Esophagus muscularis mucosa (tissue), 4 donors: ENCODE measurements at regions not wholly inside any gene's neighbourhood (a gene's known extent, or its start where the extent isn't known, plus 50 kb on each side); places are given as distances from the start of the nearest gene placed in this dataset.
"Not testable (repeated sequence)": the region's sequence is repeated elsewhere in the genome, so short reads cannot be mapped to it uniquely, and the experiment has no call there.

Source experiments
- DNase-seq: peaks from one replicate; pipeline ENCODE4 v3.0.0-alpha.2; 2017; ENCODE audit errors: extremely low spot score
- H3K27ac ChIP-seq, 4 donors: fragments of 200-600 bp; sonication (generic); replicated peaks in 1 of 4; 1 replicate in 3 of 4; 2 replicates in 1 of 4; pipeline ENCODE4 v1.5.1; 2016 to 2019; ENCODE audit warnings: mild to moderate bottlenecking in 1 of 4
- H3K27me3 ChIP-seq, 4 donors: fragments of 200-600 bp; sonication (generic); one replicate each; pipeline versions ENCODE4 v1.5.1 to v1.6.0; 2016 to 2019
- H3K36me3 ChIP-seq, 4 donors: fragments of 200-600 bp; sonication (generic); one replicate each; pipeline ENCODE4 v1.5.1; 2016 to 2019
- H3K4me1 ChIP-seq, 4 donors: fragments of 200-600 bp; sonication (generic); one replicate each; pipeline ENCODE4 v1.5.1; 2016 to 2019
- H3K4me3 ChIP-seq, 4 donors: fragments of 200-600 bp; sonication (generic); 1 replicate in 2 of 4; 2 replicates in 2 of 4; pipeline ENCODE4 v1.5.1; 2016 to 2019; ENCODE audit warnings: mild to moderate bottlenecking in 4 of 4, moderate library complexity in 1 of 4
- H3K9me3 ChIP-seq, 4 donors: fragments of 200-600 bp; sonication (generic); 1 replicate in 3 of 4; 2 replicates in 1 of 4; pipeline ENCODE4 v1.5.1; 2016 to 2019
- CTCF ChIP-seq, 3 experiments: fragments of 200-600 bp in 2 of 3; fragments of 450-650 bp in 1 of 3; sonication (generic) in 2 of 3; IDR thresholded peaks; one replicate each; pipeline ENCODE4 v1.5.1; 2017 to 2019; ENCODE audit warnings: antibody characterized with exemption in 3 of 3, mild to moderate bottlenecking in 2 of 3, moderate library complexity in 1 of 3
- EP300 ChIP-seq: sonication (generic); formaldehyde crosslinking; IDR thresholded peaks from one replicate; pipeline ENCODE4 v1.6.1; 2017; ENCODE audit warnings: antibody characterized with exemption
- POLR2A ChIP-seq: fragments of 450-650 bp; IDR thresholded peaks from one replicate; pipeline ENCODE4 v1.6.1; 2017; ENCODE audit warnings: antibody characterized with exemption, moderate library complexity, mild to moderate bottlenecking, low read depth
- POLR2AphosphoS5 ChIP-seq, 2 donors: sonication (generic); formaldehyde crosslinking; IDR thresholded peaks; one replicate each; pipeline ENCODE4 v1.6.1; 2017; ENCODE audit warnings: antibody characterized with exemption in 2 of 2
- WGBS: methylation state at CpG from one replicate; pipeline ENCODE4 v1.1.5; 2018; 5-methylcytosine and 5-hydroxymethylcytosine counted together
- intact Hi-C: fragments of 100-400 bp; cut with DNase I; formaldehyde crosslinking; loops from one replicate; pipeline ENCODE4 v1.15.1; 2023

DNA sequence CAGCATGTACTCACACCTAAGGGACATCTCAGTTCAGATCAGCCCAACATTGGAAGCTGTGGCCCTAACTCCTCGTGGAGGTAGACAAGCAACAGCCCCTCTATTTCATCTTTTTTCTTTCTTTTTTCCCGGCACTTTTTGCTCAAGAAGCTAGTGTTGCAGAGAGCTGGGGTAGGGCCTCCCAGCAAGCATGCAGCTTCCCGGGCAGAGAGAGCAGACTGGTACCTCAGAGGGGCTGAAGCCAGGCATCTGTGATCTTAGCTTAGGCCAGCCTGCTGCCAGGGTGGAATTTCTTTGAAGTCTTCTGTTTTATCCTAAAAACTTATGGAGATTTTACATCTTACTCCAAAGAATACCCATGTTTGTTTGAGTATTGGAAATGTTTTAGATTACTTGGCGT, 195.4 kb downstream of the C16orf95 start:
- DNase-seq: no peak
- peaks cover 0 to 7% (median 6%) of the 10 kb centered on the region in 4 donors for H3K4me1 ChIP-seq

DNA sequence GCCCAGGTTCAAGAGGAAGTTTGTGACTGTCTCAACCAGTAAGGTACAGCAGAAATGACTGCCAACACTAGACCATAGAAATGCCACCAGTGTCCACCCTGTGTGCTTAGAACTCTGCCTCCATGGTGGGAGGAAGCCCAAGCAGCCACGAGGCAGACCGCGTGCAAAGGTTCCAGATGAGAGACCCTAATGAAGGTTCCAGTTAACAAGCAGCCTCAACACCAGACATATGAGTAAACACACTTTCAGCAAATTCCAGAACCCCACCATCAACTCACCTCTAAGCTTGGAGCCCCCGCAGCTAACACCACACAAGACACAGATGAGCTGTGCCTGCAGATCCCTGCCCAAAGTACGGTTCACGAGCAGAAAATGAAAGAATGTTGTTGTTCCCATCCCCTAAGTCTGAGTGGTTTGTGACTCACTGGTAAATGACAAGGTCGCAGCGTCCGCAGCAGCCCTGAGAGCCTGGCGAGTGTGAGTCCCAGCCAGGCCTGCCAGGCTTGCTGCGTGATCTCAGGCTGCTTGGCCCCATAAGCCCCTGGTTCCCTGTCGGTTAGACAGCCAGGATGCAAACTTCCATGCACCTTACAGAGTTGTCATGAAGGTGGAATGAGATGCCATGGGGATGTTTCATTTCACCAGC, 193.7 kb downstream of the C16orf95 start:
- Histone ChIP-seq H3K27ac (no peak overlapping the region), H3K36me3 (no peaks in the 10 kb centered on the region), H3K9me3 (peaks cover 0 to 9% (median 4%) of the 10 kb centered on the region in 4 donors), H3K4me3 (no peak overlapping the region), H3K27me3 (peaks cover 0 to 59% (median 0%) of the 10 kb centered on the region in 4 donors), H3K4me1 (peaks cover 0 to 18% (median 17%) of the 10 kb centered on the region in 4 donors)
- no peak for DNase-seq
- TF ChIP-seq CTCF (IDR thresholded peaks at IDR 0.05) (no peak), POLR2A (no peak), POLR2AphosphoS5 (IDR thresholded peaks at IDR 0.05) (no peak), EP300 (no peak)
- WGBS: 95% methylated on average over 6 of the region's 12 CpGs
- intact Hi-C loops: no loop called here

More for the DNA sequence above, 195.4 kb downstream of the C16orf95 start:
- intact Hi-C loops: no loop called here
- Histone ChIP-seq H3K4me3 (no peak overlapping the region), H3K27me3 (peaks cover 0 to 55% (median 0%) of the 10 kb centered on the region in 4 donors), H3K36me3 (no peaks in the 10 kb centered on the region), H3K27ac (no peak overlapping the region), H3K9me3 (peaks cover 0 to 9% (median 4%) of the 10 kb centered on the region in 4 donors)
- WGBS: 73% methylated on average over 4 of the region's 4 CpGs
- TF ChIP-seq POLR2AphosphoS5 (IDR thresholded peaks at IDR 0.05) (no peak), CTCF (IDR thresholded peaks at IDR 0.05) (no peak), POLR2A (no peak)

DNA sequence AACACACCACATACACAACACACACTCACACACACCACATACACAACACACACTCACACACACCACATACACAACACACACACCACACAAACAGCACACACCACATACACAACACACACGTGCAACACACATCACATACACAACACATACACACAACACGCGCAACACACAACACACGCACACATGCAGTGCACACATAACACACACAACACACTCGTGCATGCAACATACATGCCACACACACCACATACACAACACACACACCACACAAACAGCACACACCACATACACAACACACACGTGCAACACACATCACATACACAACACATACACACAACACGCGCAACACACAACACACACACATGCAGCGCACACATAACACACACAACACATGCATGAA, 192.8 kb downstream of the C16orf95 start:
- peaks cover 0 to 18% (median 17%) of the 10 kb centered on the region in 4 donors for H3K4me1 ChIP-seq
- DNase-seq, intact Hi-C loops, H3K36me3 ChIP-seq, H3K27ac ChIP-seq, H3K4me3 ChIP-seq: not testable (repeated sequence)
- whole genome bisulfite sequencing: 91% methylated on average over 9 of the region's 9 CpGs
- H3K27me3 ChIP-seq: peaks cover 0 to 62% (median 0%) of the 10 kb centered on the region in 4 donors
- H3K9me3 ChIP-seq: peaks cover 0 to 18% (median 4%) of the 10 kb centered on the region in 4 donors

DNA sequence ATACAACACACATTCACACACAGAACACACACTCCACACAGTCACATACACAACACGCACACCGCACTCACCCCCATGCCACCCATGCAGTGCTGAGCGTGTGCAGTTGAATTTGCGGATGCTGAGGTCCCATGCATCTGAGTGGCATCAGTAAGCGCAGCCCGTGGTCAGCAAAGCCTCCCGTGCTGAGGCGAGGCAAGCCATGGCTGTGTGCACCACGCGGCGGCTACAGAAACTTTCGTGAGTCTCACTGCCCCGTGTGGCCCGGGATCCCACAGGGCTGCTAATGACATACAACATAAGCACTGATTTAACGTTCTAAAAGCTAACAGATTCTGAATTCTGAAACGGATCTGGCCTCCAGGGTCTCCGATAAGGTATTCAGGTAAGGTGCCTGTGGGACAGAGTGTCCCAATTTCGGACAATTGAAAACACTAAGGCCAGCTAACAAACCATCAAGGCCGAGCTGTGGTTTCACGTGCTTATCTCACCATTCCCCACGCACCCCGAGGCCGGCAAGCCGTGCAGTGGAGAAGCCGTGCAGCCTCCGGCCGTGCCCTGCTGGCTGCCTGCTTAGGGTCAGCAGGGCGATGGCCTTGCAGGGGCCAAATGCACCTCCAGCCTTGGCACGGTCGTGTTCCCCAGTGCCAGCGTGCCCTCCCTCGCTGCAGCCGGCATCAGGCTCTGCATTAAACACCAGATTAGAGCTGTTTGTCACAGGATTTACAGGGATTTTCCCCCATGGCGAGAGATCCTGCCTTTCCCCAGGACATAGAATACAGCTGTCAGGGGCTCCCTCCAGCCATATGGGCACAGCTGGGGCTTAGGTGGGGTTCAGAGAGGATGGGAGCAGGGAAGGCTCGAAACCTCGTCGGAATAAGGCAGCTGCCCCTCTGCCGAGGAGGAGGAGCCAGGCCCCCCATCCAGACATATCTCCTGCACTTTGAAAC, 191.7 kb downstream of the C16orf95 start:
- H3K36me3 ChIP-seq: no peaks in the 10 kb centered on the region
- H3K9me3 ChIP-seq: peaks cover 0 to 18% (median 4%) of the 10 kb centered on the region in 4 donors
- H3K27ac ChIP-seq: no peak overlapping the region
- TF ChIP-seq POLR2AphosphoS5 (IDR thresholded peaks at IDR 0.05) (no peak), POLR2A (no peak), CTCF (IDR thresholded peaks at IDR 0.05) (no peak), EP300 (no peak)
- H3K27me3 ChIP-seq: peaks cover 0 to 63% (median 0%) of the 10 kb centered on the region in 4 donors
- H3K4me1 ChIP-seq: peaks cover 0 to 18% (median 17%) of the 10 kb centered on the region in 4 donors
- no peak for DNase-seq
- intact Hi-C loops: no loop called here
- no peak overlapping the region for H3K4me3 ChIP-seq
- WGBS: 84% methylated on average over 34 of the region's 38 CpGs

GRCh38 chr16:87126403-87127025, 190.7 kb downstream of the C16orf95 start:
- Histone ChIP-seq H3K27ac (peak overlapping the region in 2 of 4 donors; percentile 28 to 31), H3K27me3 (peaks cover 0 to 59% (median 0%) of the 10 kb centered on the region in 4 donors), H3K4me3 (no peak overlapping the region), H3K9me3 (peaks cover 0 to 24% (median 7%) of the 10 kb centered on the region in 4 donors), H3K36me3 (no peaks in the 10 kb centered on the region), H3K4me1 (peaks cover 0 to 18% (median 17%) of the 10 kb centered on the region in 4 donors)
- TF ChIP-seq CTCF (IDR thresholded peaks at IDR 0.05) (no peak), POLR2AphosphoS5 (IDR thresholded peaks at IDR 0.05) (no peak), EP300 (no peak), POLR2A (no peak)
- WGBS: 59% methylated on average over 13 of the region's 13 CpGs
- no peak for DNase-seq
- intact Hi-C loops: no loop called here
